GM21423 (cell line): ENCODE measurements at regions not wholly inside any gene's neighbourhood (a gene's known extent, or its start where the extent isn't known, plus 50 kb on each side); places are given as distances from the start of the nearest gene placed in this dataset.

Experiments used
- ATAC-seq: cut with Tn5 transposase; IDR thresholded peaks from one replicate; pipeline ENCODE4 v1.9.1; 2021; ENCODE audit warnings: mild to moderate bottlenecking, moderate library complexity; ENCODE audit not compliant: unreplicated experiment

DNA sequence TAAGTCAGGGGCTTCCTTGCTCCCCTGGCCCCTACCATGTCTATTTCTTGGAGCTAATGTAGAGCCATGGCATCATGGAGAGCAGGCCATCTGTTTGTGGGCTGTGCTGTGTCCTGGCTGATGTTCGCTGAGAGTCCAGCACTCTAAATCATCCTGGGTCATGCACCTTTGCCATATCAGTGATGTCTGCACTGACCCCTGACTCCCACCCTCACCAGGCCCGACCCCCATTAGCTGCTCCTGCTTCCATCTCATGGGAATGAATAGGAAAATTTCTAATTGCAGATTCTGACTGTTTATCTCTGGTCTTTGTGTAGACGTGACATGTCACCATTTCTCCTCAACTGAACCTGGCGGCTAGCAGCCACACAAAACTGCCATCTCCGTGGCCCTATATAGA is 236.9 kb downstream of the NSG2 start:
- no peak for ATAC-seq

DNA sequence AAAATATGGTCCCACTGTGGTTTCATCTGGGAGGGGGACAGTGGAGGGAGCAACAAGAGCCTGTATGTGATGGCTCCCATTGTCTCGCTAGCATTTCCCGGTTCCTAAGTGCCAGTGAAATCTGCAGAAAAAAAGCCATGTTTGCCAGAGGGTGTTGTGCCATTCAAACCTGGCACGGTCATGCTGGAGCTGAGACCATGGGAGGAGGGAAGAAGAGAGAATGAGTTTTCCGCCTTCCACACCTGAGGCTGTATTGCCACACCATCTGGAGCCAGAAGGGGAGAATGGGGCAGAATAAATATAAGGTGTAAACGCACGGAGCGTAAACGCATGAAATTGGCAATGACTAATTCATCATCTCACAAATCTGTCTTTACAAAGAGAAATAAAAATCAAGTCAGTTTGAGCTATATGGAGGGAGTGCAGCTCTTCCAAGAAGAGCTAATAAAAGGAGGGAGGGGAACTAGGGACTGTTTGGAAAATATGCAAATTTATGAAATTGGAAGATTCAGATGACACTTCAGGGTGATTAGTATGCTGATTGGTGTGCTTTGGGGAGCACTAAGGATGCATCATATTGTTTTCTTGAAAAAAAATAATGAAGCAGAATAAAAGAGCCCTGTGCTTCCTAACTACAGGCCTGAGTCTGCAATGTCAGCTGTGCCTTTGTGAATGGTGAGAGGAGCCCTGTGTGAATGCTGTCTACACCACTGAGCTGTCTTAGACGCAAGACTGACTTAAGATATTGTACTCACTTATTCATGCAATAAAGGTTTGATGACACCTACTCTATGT is 237.9 kb downstream of the NSG2 start:
- no peak for ATAC-seq

DNA sequence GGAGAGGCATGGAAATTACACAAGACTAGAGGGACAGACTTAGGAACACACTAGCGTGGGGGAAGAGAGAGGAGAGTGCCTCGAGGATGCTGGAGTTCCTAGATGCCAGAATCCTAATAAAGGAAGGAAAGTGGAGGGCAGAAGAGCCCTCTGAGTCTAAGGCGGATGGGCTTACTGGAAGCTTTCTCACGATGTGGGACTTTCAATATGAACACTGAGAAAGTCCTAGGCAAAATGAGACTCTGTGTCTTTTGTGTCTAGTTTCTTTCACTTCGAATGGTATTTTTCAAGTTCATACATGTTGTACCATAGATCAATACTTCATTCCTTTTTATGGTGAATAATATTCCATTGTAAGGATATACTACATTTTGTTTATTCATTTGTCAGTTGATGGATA is 239.4 kb downstream of the NSG2 start:
- no peak for ATAC-seq

DNA sequence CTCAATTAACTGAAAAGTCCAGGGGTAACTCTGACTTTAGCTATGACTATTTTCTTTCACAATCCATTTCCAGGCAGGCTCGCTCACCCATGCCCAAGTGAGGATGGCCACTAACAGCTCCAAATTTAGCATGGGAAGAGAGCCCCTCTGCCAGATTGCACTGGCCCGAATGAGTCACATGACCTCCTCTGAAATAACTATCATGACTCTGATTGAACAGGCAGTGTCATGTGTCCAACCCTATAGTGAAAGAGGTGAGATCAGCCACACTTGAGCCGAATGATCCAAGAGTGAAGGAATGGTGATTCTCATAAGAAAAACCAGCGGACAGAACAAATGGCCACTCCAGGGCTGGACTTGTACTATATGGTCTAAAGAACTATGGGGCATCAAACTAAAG is 242.3 kb downstream of the NSG2 start:
- ATAC-seq: no peak

DNA sequence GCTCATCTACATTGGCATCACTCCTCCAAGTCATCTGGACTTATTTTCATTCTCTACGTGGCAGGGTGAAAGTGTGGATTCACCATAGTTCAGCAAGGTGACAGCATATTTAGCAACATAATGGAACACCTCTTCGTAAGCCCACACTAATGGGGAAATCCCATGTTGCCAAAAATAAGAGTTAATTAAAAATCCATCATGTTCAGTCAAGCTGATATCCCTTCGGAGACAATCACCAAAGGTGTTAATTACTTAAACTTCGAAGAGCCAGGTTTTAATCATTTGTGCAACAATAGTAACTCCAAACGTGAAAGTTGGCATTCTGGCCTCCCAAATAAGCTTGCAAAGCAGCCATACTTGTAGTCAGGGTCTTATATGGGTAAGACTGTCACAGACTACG is 242.9 kb downstream of the NSG2 start:
- ATAC-seq: no peak

DNA sequence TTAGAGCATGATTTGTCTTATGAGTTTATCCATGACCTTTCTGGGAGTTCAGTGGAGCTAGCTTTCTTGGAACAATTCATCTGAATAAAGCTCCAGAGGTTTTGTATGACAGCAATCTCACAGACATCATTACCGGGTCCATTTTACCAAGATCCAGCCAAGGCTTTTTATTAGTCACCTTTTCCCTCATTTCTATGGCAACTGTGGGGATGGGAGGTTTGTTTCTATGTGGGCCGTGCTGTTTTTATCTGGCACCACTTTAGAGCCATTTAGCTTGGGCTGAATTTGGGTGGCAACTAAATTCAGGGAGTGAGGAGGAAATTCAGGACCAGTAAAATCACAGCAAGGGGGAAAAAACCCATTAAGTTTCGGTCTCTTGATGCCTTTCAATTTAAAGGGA is 245.7 kb downstream of the NSG2 start:
- no peak for ATAC-seq

DNA sequence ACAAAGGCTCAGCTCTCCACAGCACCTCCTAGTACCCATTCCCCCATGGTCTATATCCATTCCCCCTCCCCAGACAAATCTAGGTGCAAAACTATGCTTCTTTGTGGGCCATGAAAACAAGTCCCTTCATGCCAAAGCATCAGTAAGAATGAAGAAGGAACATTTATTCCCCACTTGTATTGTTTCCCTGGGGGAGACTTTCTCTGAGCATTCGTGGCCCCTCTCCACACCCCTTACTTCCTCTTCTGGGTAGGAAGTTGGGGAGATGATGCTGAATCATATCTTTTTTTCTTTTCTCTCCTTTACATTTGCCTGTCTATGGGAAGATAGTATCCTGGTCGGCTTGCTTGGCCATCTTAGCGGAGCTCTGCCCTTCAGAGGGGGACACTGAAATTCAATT is 246.8 kb downstream of the NSG2 start:
- no peak for ATAC-seq

DNA sequence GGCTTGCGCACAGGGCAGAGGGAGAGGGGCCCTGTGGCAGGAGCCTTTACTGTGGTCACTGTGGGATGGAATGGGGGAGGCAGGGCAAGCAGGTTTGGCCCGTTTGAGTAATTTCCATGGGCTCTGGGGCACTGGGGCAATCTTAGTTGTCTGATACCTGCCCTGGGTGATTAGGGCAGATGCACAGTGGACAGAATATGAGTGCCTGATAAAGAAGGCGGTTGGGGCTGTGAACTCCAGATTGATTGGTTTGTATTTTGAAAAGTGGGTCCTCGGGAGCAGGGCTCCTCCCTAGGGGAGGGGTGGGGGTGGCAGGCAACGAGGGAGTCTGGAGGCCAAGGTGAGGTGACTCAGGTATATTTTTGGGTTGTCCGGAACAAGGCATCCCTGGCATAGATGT is 247.5 kb downstream of the NSG2 start:
- ATAC-seq: no peak

DNA sequence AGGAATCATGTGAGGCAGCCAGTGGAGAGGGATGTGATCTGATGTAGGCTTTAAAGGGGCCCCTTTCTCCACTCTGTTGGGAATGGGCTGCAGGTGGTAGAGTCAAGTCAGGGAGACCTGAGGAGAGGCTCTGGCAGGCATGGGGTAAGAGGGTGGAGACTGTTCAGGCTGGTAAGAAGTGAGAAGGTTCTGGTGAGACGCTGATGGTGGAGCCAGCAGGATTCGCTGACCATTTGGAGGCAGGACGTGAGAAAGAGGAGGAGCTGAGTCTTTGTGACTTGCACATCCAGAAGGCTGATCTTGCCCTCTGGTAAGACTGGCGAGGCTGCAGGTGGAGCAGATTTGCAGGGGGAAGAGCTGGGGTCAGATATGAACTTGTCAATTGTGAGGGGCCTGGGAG is 248.0 kb downstream of the NSG2 start:
- ATAC-seq: no peak

DNA sequence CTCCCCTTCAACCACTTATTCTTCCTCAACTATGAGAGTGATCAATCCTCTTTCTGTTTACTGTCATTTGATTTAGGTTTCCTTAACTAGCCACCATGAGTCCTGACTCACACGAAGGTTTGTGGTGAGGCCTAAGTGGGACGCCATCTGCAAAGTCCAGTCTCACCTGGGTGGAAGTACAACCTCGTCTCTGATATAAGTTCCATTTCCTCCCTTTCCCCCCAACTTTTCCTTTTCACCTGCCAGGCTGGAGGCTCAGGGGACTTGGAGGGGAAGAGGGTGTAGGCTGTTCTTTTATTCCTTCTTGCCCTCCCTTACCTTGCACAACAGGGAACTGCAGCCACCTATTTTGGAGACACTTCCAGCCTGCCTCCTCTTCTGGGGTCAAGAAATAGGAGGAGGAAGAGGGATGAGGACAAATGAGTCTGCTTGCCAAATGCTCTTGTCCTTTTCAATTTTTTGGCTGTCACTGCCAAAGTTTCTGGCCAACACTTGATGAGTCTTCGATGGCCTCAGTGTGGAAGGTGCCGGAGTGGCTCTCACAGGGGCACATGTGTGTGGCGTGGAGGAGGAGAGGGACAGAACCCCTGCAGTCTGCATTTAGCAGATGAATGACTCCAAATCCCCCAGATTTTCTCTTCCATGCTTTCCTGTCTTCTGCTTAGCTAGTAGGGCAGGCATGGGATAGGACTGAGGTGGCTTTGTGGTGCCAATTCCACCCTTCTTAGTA is 249.6 kb downstream of the NSG2 start:
- no peak for ATAC-seq

DNA sequence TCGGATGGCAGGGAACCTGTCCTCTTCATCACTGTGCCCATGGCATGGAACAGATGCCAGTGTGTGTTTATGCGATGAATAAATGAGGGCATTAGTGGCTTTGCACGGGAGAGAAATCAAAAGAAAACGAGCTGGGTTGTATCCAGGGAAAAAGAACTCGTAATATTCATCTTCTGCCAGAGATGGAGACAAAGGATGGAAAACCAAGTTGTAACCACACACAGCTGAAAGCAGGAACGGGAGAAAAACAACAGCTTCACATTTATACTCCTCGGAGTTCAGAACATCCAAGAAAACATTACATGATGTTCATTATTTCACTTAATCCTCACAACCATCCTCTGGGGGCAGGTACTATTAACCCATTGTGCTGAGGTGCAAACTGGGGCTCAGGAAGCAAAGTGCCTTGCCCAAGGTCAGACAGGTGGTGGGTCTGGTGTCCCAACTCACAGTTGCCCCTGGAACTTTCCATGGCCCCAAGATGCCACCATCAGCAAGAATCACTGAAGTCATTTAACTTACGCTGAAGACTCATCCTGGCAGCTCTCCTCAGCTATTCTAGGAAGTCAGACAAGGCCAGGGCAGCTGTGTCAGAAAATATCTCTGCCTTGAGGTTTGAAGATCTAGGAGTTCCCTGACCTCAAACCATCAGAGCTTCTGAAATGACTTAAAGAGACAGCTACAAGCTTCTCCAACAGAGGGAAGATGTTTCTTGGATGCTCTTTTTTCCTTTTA is 250.4 kb downstream of the NSG2 start:
- ATAC-seq: no peak

DNA sequence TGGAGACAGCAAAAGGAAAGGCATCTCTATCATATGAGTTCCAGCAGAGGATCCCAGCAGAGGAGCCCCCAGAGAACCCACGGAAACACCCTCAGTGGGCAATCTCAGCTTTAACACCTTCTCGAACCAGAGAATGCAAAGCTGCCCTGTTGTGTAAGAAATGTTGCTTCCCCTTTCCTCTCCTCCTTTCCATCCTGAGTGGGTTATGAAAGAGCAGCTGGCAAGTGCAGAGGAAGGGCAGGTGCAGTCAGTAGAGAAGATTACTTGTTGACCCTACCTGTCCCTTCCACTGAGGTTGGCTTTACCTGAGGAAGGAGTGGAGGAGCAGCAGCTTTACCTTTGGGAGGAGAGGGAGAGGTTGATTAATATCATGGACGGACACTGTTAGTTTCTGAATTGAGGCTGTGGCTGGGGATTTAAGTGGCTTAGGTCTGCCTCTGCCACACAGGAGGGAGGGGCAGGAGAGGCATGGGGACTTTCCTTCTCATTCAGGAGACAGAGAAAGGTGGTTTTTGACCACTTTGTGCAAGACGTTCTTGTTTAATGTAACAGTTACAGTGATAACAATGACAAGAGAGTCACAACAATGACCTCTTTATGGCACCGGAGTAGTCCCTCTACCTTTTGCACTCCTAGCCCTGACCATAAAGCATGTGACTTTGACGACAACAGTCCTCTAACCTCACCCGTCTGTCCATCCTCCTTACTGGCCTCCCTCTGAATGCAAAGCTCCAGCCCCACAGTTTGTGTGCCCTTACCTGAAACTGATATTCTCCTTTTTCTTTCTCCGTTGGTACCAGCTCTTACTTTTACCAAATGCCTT is 254.8 kb downstream of the NSG2 start:
- ATAC-seq: no peak

DNA sequence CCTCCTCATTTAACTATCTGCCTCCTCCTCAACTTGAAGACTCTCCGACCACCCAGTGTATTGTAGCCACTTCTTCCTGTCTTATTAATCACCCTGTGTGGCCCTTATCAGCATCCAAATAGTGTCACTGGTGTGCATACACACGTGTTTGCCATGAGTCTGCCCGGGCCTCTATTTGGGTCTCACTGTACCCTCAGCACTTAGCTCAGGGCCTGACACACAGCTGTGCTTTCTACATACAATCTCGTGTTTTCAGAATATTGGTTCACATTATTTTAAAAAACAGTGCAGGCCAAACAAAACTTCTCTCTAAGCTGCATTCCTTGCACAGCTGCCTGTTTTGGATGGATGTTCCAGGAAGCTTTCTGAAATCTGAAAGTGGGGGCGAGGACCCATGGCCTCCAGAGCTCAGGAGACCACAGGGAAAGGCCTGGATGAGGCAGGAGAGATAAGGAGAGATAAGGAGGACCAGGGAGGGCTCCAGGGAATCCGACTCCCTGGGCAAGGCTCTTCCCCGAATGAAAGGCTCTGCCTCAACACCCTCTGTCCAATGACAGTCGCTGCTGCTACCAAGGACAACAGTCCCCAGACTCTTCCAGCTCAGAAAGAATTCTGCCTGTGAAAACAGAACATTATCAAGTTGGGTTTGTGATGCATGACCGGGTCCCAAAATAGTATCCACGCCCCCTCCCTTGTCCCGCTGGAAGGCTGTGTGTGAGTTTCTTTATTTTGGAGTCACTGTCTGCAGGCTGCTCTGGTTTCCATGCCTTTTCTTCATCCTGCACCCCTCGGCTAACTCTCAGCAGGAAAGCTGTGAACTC is 255.6 kb downstream of the NSG2 start:
- no peak for ATAC-seq

DNA sequence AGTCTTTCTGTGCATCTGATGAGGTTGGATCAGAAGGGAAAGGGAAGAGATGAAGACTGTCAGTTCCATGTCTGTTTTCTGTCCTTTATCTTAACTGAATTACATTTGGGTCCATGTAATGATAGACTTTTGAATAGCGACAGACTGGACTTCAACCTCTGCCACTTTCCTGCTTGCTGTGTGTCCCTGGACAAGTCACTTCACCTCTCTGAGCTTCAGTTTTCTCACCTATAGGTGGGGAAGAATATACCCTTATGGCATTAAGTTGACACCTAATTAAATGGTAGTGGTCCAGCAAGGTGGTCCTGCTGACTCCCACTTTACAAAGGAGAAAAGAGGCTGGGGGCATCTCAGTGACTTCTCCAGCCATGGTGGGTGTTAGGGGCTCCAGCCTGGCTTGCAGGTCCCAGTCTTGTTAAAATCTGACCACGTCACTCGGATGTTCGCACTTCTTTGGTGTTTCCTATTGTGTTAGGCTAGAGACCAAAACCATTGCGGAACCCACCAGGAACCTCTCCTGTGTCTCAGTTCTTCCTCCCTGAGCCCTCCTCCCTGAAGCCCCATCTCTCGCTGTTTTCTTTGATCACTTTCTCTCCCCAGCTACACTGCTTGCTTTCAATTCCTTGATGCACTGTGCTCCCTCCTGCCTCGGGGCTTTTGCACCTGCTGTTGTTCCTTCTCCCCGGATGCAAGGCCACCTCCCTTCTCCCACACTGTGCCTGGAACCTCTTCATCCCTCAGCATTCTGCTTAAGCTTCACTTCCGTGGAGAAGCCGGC is 256.5 kb downstream of the NSG2 start:
- ATAC-seq: no peak

DNA sequence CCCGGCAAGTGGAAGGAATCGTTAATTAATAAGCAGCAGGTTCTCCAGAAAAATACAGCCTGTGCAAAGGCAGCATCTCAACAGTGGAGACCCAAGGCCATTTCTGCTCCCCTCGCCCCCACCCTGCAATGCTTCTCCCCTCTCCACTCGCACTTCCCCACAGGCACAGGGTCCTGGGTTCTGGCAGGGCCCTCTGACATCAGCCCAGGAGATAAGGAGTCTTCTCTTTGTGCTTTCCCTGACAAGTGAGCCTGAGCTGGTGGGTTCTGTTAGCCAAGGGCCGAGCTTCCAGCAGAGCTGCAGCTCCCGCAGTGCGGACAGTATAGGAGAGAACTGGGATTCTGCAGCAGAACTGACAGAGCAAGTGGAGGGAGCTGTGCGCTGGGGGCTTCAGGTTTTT is 257.5 kb downstream of the NSG2 start:
- ATAC-seq: no peak

DNA sequence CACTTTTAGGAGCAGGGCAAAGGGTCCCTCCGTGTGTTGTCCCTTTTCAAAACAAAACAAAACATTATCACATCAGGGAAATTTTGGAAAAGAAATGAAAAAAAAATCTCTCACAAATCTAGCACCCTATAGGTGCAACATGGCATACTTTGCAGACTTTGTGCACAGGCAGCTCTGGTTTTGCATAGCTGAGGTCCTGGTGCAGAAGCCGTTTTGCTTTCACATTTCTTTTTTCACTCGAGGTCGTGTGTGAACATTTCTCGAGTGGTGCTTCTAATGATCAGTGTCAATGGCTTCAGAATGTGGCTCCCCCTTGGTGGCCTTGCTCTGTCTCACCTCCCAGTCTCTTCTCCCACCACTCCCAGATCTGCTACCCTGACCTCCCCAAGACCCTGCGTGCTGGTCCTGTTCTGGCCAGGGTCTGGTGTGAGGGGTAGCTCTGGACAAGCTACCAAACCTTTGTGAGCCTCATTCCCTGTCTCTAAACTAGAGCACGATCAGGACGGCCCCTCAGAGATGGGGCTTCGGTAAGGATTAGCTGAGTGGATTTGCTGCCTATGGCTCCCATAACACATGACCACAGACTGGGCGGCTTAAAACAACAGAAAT is 258.0 kb downstream of the NSG2 start:
- ATAC-seq: no peak

DNA sequence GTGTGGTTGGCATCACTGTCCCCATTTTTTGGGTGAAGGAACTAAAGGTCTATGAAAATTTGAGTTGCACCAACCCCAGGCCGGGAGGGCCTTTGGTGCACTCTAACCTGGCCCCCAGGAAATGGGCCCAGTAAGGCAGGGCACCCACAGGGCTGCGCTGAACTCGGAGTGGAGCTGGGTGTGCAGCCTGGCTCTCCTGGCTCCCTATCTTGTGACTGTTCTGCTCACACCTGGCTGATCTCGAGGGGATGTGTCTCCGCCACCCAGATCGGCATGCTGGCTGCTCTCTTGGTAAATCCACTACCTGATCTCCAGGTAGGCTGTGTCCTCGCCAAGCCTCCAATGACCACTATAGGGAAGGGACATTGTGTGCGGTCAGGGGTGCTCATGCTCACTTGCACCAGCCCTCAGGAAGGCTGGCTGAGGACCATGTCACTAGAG is 259.8 kb downstream of the NSG2 start:
- no peak for ATAC-seq

DNA sequence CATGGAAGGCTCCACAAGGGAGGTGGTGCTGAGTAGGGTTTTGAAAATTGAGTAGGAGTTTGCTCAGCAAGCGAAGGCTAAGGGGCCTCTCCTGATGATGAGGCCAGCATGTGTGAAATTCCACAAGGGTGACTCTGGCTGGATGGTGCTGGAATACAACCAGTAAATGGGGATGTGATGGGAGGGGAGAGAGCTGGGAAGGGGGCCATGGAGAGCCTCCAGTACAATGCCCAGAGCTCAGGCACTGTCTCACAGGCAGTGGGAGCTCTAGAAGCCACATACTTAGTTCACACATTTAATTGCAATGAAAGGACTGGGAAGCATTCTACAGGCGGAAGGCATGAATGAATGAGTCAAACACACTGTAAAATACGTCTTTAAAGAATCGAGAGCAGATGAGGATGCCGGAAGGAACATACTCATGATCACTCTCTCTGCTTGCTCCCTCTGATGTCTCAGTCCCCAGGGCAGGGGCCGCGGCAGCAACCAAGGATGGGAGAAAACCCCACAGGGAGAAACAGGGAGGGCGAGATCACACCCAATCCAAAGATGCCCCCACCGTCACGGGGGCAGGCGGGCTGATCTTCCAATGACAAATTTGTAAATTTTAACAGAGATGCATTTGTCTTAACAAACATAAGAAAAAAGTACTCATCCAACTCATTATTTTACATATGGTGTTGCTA is 261.0 kb downstream of the NSG2 start:
- ATAC-seq: no peak
